ENCODE measurements at regions not wholly inside any gene's neighbourhood (a gene's known extent, or its start where the extent isn't known, plus 50 kb on each side); places are given as distances from the start of the nearest gene placed in this dataset.

GRCh38 chr17:79146562-79146961 lies 71.9 kb downstream of the ENGASE start:
- TF ChIP-seq CTCF (conservative IDR thresholded peaks at IDR 0.05) (no peak), EZH2 (IDR thresholded peaks at IDR 0.05; ENCODE audit: low read depth) (no peak)
